Stimulated activated CD4-positive, alpha-beta T cell treated with anti-CD3 and anti-CD28 coated beads, Interleukin-4, amount 100 ng/mL, for 1 hour (primary cell): ENCODE measurements at regions not wholly inside any gene's neighbourhood (a gene's known extent, or its start where the extent isn't known, plus 50 kb on each side); places are given as distances from the start of the nearest gene placed in this dataset.

Experiments used
- DNase-seq: peaks from one replicate; pipeline ENCODE4 v3.0.0-alpha.2; 2020

GRCh38 chr6:21824431-21825177 is 231.1 kb downstream of the SOX4 start:
- no peak for DNase-seq

GRCh38 chr6:21826023-21826422 is 232.5 kb downstream of the SOX4 start:
- DNase-seq: no peak

GRCh38 chr6:21826904-21827303 is 233.4 kb downstream of the SOX4 start:
- no peak for DNase-seq

GRCh38 chr6:21827425-21828202 is 234.1 kb downstream of the SOX4 start:
- DNase-seq: no peak

GRCh38 chr6:21828704-21829103 is 235.2 kb downstream of the SOX4 start:
- no peak for DNase-seq

- DNase-seq: no peak
These were observed 235.6 kb downstream of the SOX4 start for GRCh38 chr6:21829126-21829525.

GRCh38 chr6:21831521-21832291 is 238.2 kb downstream of the SOX4 start:
- no peak for DNase-seq

GRCh38 chr6:21836277-21836676 is 242.7 kb downstream of the SOX4 start:
- DNase-seq: no peak

- DNase-seq: no peak
These were observed 243.3 kb downstream of the SOX4 start for GRCh38 chr6:21836772-21837425.

- DNase-seq: no peak
These were observed 246.9 kb downstream of the SOX4 start for GRCh38 chr6:21840428-21840827.

- DNase-seq: no peak
These were observed 249.5 kb downstream of the SOX4 start for GRCh38 chr6:21842875-21843645.

- DNase-seq: no peak
These were observed 250.8 kb downstream of the SOX4 start for GRCh38 chr6:21844120-21844917.

GRCh38 chr6:21845018-21845417 is 251.5 kb downstream of the SOX4 start:
- no peak for DNase-seq

- no peak for DNase-seq
These were observed 252.0 kb downstream of the SOX4 start for GRCh38 chr6:21845439-21846140.

- DNase-seq: no peak
These were observed 253.2 kb downstream of the SOX4 start for GRCh38 chr6:21846541-21847451.

- no peak for DNase-seq
These were observed 254.3 kb downstream of the SOX4 start for GRCh38 chr6:21847711-21848480.

- DNase-seq: no peak
These were observed 257.1 kb downstream of the SOX4 start for GRCh38 chr6:21850691-21851090.

GRCh38 chr6:21855811-21856455 is 262.4 kb downstream of the SOX4 start:
- DNase-seq: no peak
